ENCODE measurements at regions not wholly inside any gene's neighbourhood (a gene's known extent, or its start where the extent isn't known, plus 50 kb on each side); places are given as distances from the start of the nearest gene placed in this dataset.

DNA sequence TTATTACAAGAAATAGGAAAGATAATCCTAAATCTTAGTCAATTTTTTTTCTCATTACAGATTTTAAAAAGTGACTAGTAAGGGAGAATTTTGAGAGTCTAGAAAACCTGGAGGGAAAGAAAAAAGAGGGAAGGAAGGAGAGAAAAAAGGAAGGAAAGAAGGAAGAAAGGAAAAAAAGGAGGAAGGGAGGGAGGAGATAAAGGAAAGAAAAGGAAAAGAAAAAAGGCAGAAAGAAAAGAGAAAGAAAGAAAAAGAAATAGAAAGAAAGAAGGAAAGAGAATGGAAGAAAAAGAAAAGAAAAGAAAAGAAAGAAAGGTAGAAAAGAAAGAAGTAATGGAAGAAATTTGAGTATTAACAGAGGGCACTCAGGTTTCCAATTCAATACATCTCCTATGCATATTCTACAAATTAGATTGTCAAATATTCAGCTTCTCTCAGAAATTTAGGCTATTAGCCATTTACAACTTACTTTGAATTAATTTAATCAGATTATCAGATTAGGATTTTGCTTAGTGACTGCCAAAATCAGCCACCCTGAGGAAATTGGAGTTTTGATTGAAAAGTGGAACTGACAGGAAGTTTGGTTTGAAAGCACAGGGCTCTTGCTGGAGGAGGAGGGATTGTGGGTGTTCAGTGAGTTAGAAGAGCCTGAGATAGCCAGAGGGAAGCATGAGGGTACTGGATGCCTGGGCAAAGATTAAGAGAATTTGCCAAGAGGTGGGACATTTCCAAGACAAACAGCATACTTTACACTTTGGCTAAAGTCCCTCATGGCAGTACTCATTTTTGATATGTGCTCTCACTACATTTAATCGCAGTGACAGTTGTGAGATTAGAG is 677.8 kb downstream of the USP25 start:
- TF ChIP-seq, protein P1, sequence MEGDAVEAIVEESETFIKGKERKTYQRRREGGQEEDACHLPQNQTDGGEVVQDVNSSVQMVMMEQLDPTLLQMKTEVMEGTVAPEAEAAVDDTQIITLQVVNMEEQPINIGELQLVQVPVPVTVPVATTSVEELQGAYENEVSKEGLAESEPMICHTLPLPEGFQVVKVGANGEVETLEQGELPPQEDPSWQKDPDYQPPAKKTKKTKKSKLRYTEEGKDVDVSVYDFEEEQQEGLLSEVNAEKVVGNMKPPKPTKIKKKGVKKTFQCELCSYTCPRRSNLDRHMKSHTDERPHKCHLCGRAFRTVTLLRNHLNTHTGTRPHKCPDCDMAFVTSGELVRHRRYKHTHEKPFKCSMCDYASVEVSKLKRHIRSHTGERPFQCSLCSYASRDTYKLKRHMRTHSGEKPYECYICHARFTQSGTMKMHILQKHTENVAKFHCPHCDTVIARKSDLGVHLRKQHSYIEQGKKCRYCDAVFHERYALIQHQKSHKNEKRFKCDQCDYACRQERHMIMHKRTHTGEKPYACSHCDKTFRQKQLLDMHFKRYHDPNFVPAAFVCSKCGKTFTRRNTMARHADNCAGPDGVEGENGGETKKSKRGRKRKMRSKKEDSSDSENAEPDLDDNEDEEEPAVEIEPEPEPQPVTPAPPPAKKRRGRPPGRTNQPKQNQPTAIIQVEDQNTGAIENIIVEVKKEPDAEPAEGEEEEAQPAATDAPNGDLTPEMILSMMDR (IDR thresholded peaks at IDR 0.05 in 8 of 11, conservative IDR thresholded peaks at IDR 0.05 in 3 of 11): no peak
- TF ChIP-seq POLR2A (IDR thresholded peaks at IDR 0.05): no peak

Measured in spleen (tissue), 7 donors.